ENCODE measurements at regions not wholly inside any gene's neighbourhood (a gene's known extent, or its start where the extent isn't known, plus 50 kb on each side); places are given as distances from the start of the nearest gene placed in this dataset.

DNA sequence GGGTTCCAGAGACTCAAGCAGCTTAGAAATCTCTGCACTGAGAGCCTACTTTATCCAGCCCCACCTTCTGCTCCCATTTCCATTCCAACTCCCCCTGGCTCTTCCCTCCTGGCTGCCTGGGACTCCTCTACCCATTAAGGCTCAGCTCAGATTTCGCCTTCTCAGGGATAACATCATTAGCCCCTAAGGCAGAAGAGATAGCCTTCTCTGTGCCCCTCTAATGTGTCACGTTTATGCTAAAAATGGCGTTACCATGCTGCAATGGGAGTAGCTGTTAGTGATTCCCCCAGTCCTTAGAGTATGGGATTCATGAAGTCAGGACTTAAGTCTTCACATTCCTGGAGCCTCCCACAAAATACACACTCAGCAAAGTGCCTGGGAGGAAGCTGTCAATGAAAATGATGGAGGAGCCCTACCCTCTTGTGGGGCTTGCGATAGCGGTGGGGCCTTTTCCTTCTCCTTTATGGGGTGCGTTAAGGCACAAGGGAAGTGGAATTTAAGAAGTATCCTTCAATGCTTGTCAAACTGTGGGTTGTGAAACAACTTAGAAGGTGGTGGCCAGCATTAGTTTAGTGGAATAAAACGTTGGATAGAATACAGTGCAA is 144.7 kb upstream of the COPS8 start:
- DNase-seq = no peak

- no peak for DNase-seq
Observed at GRCh38 chr2:236941551-236941950, 144.1 kb upstream of the COPS8 start.

DNA sequence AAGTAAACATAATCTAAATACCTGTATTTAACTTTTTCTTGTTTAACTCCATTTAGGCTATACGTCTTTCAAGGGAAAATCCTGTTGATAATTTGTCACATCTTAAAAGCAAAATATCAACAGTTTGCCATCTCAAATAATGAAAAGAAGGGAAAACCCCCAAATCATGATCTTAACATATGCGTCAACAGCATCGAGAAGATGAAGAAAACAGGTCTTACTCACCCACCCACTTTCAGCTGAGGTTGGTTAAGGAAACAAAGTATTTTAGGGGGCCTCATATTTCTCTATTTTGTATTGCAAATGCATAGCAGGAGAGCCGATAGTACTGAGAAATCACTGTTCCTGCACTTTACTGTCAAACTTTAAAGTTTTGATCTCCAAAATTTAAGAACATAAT is 143.1 kb upstream of the COPS8 start:
- no peak for DNase-seq

DNA sequence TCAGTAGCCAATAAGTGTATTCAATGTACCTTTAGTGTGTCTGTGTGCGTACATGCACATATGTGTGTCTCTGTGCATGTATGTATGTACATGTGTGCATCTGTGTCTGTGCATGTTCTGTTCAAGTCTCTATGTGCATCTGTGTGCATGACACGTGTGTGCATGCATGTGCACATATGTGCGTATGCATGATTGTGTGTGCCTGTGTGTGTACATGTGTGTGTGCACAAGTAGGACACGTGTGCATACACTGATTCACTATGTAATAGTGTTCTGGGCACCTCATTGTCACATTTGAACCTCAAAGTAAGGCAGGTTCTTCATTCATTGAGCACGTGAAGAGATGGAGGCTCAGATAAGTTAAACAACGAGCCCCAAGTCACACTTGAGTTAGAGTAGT is 142.6 kb upstream of the COPS8 start:
- DNase-seq = no peak

GRCh38 chr2:236943841-236944513 is 141.7 kb upstream of the COPS8 start:
- no peak for DNase-seq

- no peak for DNase-seq
Observed at GRCh38 chr2:236944561-236944960, 141.1 kb upstream of the COPS8 start.

DNA sequence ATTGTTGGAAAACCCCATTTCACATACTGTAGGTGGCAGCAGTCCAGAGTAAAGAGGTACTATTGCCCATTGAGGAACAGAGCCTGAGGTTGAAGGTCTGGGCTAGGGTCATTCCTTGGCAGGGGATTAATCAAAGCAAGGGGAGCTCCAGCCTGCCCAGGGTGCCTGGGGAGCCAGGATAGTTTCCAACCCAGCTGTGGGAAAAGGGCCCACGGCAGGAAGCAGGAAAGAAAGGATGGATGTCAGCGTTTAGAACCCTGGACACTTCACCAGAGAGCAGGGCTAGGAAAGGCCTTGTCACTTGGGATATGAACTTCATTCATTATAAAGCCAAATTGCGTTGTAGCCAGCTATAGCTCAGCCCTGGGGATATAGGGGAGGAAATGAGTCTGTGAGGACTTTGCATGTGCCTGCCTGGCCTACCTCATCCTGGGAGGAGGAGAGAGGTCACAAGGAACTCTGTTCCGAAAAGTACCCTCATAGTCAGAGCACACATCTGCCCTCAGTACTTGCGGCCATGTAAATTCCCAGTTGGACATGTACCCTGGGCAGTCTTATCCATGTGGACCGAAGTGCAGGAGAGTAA is 140.2 kb upstream of the COPS8 start:
- DNase-seq = no peak

GRCh38 chr2:236946871-236947270 is 138.8 kb upstream of the COPS8 start:
- no peak for DNase-seq

DNA sequence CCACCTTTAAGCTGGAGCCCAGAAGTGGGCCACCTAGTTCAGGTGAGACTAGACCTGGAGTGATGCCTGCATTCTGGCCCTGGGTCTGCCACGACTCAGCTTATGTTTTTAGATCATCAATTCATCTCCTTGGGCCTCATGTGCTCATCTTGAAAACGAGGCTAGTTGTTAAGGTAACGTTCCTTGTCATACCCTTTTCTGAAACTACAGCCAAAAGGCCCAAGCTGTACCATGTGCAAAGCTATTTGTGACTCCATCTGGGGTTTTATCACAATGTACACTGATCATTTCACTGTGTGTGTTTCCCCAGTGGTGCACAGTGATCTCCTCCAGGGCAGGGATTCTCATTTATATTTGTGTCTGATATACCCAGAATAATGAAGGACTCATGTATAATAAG is 138.4 kb upstream of the COPS8 start:
- no peak for DNase-seq

GRCh38 chr2:236947896-236948295 is 137.8 kb upstream of the COPS8 start:
- DNase-seq = no peak

- DNase-seq = no peak
Observed at GRCh38 chr2:236949089-236949905, 136.4 kb upstream of the COPS8 start.

- DNase-seq = no peak
Observed at GRCh38 chr2:236951830-236952475, 133.7 kb upstream of the COPS8 start.

DNA sequence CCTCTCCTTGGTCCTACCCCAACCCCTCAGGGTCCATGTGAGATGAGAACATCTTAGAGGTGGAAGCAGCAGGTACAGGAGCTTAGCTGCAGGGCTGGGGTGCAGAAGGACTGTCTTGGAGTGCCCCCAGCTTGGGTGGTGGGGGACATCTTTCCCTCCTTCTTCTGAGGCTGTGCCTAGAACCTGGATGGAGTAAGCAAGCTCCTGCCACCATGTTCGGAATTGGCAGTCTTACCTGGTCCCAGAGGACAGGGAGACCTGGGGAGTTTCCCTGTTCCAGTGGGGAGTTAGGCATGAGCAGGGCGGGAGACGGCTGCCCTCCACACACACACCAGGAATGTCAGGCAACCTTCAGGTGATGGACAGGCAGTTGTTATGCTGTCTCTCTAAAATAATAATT is 131.0 kb upstream of the COPS8 start:
- DNase-seq = no peak

GRCh38 chr2:236955521-236956030 is 130.1 kb upstream of the COPS8 start:
- DNase-seq = no peak

- DNase-seq = peak; percentile 8
Observed at GRCh38 chr2:236956031-236956618, 129.6 kb upstream of the COPS8 start.

DNA sequence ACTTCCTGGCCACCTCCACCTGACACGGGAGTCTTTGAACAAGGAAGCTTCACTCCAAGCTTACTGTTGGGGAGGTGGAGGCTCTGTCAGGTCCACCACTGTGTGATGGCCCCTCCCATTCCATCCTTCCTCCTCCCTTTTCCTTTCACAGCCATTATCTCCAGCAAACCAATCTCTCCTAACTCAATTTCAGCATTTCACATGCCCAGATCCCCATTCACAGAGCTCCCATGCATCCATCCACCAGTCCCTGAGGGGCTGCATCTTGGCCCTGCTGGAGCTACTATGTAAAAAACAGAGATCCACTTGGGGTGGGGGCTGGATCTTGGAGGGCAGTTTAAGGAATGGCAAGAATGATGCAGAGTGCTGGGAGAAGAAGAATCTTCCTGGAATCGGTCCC is 129.0 kb upstream of the COPS8 start:
- DNase-seq = no peak

DNA sequence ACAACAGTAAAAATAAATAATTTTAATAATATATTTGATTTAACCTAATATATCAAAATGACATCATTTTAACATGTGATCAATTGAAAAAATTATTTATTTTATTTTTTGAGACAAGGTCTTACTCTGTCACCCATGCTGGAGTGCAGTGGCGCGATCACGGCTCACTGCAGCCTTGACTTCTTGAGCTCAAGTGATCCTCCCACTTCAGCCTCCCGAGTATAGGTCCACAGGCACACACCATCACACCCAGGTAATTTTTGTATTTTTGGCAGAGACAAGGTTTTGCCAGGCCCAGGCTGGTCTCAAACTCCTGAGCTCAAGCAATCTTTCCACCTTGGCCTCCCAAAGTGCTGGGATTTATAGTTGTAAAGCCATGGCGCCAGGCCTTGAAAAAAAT is 126.7 kb upstream of the COPS8 start:
- no peak for DNase-seq

- DNase-seq = no peak
Observed at GRCh38 chr2:236959876-236960275, 125.8 kb upstream of the COPS8 start.

DNA sequence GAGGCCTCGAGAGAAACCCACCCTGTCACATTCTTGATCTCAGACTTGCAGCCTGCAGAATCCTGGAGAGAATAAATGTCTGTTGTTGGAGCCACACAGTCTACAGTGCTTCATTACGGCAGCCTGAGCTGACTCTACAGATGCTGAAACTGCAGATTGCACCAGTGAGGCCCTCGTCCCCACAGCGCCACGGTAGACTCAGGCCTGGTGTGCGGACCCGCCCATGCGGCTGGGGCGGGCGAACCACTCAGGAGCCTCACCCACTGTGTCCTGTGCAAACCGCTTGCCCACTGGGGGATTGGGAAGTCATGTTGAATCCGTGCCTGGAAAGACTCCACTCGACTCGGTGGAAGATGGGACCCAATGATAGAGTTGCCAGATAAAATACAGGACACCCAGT is 125.2 kb upstream of the COPS8 start:
- no peak for DNase-seq

DNA sequence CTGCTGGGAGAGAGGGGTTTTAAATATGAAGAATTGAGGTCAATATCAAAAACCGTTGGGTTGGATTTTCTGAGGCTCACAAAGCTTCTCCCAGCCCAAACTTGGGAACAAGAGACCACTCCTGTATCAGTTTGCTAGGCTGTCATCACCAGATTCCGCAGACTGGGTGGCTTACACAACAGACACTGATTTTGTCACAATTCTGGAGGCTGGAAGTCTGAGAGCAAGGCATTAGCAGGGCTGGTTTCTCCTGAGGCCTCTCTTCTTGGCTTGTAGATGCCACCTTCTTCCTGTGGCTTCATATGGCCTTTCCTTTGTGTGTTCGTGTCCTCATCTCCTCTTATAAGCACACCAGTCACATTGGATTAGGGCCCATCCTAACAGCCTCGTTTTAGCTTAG is 122.9 kb upstream of the COPS8 start:
- DNase-seq = no peak

DNA sequence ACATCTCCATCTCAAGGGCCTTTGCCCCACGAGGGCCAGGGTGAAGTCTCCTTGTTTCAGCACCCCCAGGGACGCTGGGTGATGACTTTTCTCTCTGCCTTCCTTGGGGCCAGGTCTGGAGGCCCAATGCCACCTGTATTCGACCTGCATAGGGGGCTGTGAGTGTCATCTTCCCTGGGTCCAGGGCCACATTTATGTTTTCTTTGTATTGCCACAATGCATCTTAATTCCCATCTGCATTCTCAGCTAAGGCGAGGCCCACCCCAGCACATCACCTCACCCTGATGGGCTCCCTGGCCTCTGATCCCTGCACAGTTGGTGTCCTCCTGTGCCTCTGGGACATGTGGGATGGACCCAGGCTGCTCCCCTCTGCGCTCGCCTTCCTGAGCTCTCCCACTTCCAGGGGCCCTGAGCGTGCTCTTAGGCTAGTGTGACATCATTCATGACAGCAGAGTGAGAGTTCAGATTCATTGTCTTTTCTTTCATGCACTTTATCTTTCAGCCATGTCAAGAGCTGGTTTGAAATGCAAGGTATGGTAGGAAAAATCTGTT is 122.0 kb upstream of the COPS8 start:
- DNase-seq = no peak

- DNase-seq = no peak
Observed at GRCh38 chr2:236964291-236964690, 121.4 kb upstream of the COPS8 start.

Data from CD4-positive, alpha-beta T cell treated with Interleukin-17A for 1 hour (primary cell).